GM19467 (cell line): ENCODE measurements at regions not wholly inside any gene's neighbourhood (a gene's known extent, or its start where the extent isn't known, plus 50 kb on each side); places are given as distances from the start of the nearest gene placed in this dataset.
"Not testable (repeated sequence)": the region's sequence is repeated elsewhere in the genome, so short reads cannot be mapped to it uniquely, and the experiment has no call there.

Experiments
- ATAC-seq: cut with Tn5 transposase; IDR thresholded peaks from one replicate; pipeline ENCODE4 v1.9.1; 2021; ENCODE audit warnings: mild to moderate bottlenecking, moderate library complexity; ENCODE audit not compliant: unreplicated experiment

GRCh38 chr10:30560326-30560725 lies 69.2 kb downstream of the LYZL2 start:
- ATAC-seq: no peak

DNA sequence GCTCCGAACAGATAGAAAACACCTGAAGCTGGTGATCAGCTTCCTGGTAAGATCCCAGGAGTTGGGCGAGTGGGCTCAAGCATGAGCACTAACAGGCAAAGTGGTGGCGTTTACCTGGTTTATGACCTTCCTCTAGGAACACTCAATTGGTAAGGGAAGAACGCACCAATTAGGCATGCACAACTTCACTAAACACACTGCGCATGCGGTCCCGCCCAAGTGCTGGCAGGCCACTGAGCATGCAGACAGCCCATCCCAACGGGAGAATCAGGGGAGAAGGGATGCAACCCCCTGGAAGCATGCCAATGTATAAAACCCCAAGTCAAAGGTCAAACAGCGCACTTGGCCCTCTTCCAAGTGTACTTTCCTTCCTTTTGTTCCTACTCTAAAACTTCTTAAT lies 70.4 kb downstream of the LYZL2 start:
- ATAC-seq: no peak

DNA sequence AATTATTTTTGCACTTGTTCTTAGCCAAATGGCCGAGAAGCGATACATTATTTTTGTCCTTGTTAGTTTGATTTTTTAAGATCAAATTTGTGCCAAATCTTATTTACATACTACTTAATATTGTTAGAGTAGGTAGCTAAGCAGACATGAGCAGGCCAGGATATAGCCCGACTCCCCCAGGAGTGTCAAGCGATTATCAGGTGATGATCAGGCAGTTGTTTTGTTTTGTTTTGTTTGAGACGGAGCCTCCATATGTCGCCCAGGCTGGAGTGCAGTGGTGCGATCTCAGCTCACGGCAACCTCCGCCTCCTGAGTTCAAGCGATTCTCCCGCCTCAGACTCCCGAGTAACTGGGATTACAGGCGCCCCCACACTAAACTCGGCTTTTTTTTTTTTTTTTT lies 71.1 kb downstream of the LYZL2 start:
- no peak for ATAC-seq

DNA sequence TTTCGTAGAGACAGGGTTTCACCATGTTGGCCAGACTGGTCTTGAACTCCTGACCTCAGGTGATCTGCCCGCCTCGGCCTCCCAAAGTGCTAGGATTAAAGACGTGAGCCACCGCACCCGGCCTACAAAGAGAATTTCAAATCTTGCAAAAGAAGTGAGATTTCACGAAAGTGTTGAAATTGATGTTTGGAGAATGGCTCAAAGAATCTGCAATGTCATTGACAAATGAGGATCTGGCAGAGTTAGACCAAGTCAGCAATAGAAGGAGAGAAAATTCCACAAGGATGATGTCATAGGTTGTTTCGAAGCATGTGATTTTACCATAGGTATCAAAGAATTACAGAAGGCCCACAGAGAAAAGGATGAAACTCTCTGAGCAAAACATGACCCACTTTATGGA lies 71.7 kb downstream of the LYZL2 start:
- no peak for ATAC-seq

GRCh38 chr10:30556189-30556588 lies 73.4 kb downstream of the LYZL2 start:
- ATAC-seq: no peak

DNA sequence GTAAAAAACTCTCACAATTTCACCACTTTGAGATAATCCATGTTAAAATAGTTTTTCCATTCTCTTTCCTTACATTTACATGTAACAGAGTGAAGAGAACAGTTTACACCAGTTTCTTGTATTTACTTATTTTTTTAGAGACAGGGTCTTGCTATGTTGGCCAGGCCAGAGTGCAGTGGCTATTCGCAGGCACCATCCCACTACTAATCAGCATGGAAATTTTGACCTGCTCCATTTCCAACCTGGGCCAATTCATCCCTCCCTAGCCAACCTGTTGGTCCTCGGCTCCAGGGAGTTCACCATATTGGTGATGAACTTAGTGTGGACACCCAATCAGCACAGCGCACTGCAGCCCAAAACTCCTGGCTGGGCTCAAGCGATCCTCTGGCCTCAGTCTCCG lies 74.1 kb downstream of the LYZL2 start:
- no peak for ATAC-seq

DNA sequence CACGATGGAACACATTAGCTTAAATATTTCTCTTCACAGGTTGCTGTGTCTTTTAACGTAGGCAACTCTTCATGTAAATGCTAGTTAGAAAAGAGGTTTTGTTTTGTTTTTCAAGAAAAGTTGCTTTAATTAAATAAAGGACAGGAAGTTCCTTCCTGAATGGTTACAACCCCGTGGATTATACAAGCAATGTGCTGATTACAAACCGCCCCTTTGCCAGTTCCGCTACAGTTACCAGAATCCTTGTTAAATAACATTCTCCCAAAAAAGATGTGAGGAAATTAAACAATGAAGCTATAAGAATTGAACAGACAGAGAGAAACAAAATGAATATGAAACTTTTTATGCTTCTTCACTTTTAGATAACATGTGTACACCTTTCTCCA lies 75.1 kb downstream of the LYZL2 start:
- ATAC-seq: no peak

DNA sequence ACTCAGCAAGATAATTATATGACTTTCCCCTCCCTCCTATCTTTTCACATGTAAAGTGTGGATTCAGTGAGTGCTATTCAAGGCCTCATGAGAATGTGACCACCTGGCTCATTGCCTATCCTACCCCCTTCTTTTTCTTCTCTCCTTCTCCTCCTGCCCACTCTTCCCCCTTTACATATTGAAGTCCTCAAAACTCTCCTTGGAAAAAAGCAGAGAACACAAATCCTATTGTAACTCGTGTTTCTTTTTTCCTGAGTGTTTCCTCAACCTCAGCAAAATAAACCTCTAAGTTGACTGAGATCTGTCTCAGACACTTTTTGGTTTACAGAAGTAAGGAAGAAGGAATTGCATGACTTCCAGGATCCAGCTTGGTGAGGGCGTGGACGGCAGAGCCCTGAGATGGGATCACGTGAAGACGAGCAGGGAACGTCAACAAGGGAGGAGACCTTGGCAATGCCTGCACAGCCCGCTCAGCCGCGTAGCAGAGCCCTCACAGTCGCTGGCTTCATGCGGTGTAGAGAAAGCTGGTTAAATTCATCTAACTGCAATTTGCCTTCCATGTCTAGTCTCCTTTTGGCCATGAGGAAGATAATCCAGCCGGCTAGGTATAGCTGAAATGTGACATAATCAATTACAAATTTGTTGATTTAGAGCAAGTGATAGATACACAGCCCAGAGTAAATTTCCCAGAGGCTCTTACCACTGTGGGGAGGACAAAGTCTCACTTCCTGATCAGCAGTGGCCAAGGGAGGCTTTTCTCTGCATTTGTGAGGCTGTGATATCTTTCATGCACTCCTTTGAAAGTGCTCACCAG lies 75.7 kb downstream of the LYZL2 start:
- no peak for ATAC-seq

GRCh38 chr10:30553018-30553625 lies 76.4 kb downstream of the LYZL2 start:
- no peak for ATAC-seq

GRCh38 chr10:30550967-30551815 lies 78.4 kb downstream of the LYZL2 start:
- ATAC-seq: no peak

- not testable (repeated sequence) for ATAC-seq
Measured at GRCh38 chr10:30549134-30549687, 80.3 kb downstream of the LYZL2 start.

- ATAC-seq: no peak
Measured at GRCh38 chr10:30546511-30546910, 83.0 kb downstream of the LYZL2 start.

DNA sequence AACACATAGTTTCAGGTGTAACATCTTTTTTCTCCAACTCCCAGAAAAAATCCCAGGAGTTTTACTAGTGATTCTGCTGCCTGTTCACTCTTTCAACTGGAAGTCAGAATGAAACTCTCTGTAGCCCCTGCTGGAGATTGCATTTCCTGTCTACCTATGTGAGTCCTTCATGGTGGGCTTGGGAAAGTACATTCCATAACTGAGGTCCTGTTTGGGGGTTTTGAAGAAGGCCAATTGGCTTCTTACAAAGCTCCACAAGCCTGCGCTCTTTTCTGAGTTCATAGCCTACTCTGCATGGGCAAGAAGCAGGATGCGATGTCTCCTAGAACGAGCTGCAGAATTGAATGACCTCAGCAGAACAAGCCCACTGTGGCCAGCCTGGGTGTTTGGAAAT lies 86.7 kb downstream of the LYZL2 start:
- ATAC-seq: no peak

DNA sequence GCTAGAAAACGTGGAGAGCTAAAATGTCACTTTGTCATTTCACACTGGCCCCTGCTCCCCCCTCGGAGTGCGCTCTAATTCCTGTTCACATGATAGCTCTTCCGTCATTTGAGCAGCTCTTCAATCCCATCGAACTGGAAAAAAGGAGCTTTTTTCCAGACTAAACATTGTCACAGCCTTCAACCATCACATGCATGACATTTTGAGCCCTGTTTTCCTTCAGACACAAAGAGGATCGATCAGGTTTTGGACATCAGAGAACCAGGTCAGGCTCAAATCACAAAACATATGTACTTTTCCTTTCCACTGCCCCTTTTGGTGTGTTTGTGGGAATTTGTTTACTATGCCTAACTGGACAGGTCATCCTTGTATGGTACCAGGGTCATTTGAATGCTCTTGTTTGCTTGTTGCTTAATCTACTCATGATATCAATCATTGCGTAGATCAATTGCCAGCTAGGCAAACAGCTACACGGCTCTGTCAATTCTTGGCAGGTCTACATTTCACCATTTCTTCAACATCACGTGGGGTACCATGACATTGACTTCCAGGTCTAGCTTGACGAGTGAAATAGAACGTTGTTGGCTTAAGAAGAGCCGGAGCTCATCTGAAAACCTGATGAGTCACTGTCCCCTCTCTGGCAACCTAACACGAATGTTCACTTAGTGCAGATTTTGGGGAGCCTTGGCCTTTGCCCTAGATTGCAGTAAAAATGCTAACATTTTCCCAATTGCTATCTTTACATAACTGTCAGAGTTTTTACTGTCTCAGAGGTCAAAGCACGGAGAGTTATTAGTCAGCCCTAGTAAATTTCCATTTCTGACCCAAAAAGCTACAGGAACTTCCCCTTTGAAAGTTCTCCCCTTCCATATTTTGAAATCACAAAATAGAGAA lies 87.3 kb downstream of the LYZL2 start:
- no peak for ATAC-seq

DNA sequence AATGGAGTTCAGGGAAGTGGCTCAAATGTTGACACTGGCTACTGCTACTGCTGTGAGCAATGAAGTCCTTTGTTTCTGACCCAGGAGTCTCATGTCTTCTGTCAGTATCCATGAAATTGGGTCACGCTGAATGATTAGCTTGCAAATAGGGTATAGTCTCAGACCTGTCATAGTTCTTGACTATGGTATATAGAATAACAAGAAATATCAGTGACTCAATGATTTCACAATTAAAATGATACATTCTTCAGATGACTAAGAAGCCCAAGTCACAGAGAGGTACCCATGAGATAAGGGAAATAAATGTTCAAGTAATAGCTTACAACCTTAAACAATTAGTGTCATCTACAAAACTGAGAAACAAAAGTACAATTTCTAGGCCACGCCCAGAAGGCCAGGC lies 89.3 kb downstream of the LYZL2 start:
- no peak for ATAC-seq

GRCh38 chr10:30538086-30538485 lies 91.5 kb downstream of the LYZL2 start:
- no peak for ATAC-seq

GRCh38 chr10:30537586-30537985 lies 92.0 kb downstream of the LYZL2 start:
- no peak for ATAC-seq

DNA sequence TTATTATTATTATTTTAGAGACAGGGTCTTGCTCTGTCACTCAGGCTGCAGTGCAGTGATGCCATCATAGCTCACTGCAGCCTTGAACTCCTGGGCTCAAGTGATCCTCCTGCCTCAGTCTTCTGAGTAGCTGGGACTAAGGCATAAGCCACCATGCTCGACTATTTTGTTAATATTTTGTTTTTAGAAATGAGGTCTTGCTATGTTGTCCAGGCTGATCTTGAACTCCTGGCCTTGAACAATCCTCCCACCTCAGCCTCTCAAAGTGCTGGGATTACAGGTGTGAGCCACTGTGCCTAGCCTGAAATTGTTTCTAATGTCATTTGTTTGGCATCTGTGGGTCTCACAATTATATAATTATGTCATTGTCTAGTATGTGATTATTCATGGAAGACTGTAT lies 92.4 kb downstream of the LYZL2 start:
- not testable (repeated sequence) for ATAC-seq

GRCh38 chr10:30536578-30536977 lies 93.0 kb downstream of the LYZL2 start:
- ATAC-seq: no peak

- ATAC-seq: no peak
Measured at GRCh38 chr10:30535677-30536076, 93.9 kb downstream of the LYZL2 start.
